Activated CD4-positive, alpha-beta T cell treated with anti-CD3 and anti-CD28 coated beads for 36 hours (primary cell): ENCODE measurements at regions not wholly inside any gene's neighbourhood (a gene's known extent, or its start where the extent isn't known, plus 50 kb on each side); places are given as distances from the start of the nearest gene placed in this dataset.

Source experiments
- ATAC-seq: fragments of 200-7000 bp; cut with Tn5 transposase; one replicate; pipeline ENCODE4 v1.10.0; 2021; ENCODE audit warnings: mild to moderate bottlenecking, moderate library complexity
- CTCF ChIA-PET: fragments of 350-600 bp; sonication (Branson Sonifier 250); formaldehyde crosslinking; loops from one replicate; lab custom pipeline; 2021; ENCODE audit warnings: antibody characterized with exemption; lab: Charles Lee
- POLR2A ChIA-PET: fragments of 350-600 bp; sonication (Branson Sonifier 250); formaldehyde crosslinking; loops from one replicate; lab custom pipeline; 2021; ENCODE audit warnings: antibody characterized with exemption, inconsistent platforms; lab: Charles Lee
- DNase-seq: peaks from one replicate; pipeline ENCODE4 v3.0.0-alpha.2; 2020
- H3K27ac Mint-ChIP-seq: one replicate; pipeline ENCODE4 v1.8.0; 2021; ENCODE audit warnings: mixed read lengths
- H3K27me3 Mint-ChIP-seq: one replicate; pipeline ENCODE4 v1.8.0; 2021; ENCODE audit warnings: mixed read lengths
- H3K36me3 Mint-ChIP-seq: one replicate; pipeline ENCODE4 v1.8.0; 2021; ENCODE audit warnings: low read depth, mixed read lengths
- H3K4me1 Mint-ChIP-seq: one replicate; pipeline ENCODE4 v1.8.0; 2021; ENCODE audit warnings: mixed read lengths
- H3K4me3 Mint-ChIP-seq: one replicate; pipeline ENCODE4 v1.8.0; 2021; ENCODE audit warnings: mild to moderate bottlenecking, moderate library complexity, mixed read lengths
- H3K9me3 Mint-ChIP-seq: one replicate; pipeline ENCODE4 v1.8.0; 2021; ENCODE audit warnings: low read depth, mixed read lengths
- intact Hi-C, 2 experiments: fragments of 100-400 bp; cut with DNase I in 1 of 2; cut with micrococcal nuclease in 1 of 2; formaldehyde crosslinking; loops; one replicate each; pipeline versions ENCODE4 v1.14.2 to v1.15.1; 2022 to 2024; cut with DNase I, micrococcal nuclease

DNA sequence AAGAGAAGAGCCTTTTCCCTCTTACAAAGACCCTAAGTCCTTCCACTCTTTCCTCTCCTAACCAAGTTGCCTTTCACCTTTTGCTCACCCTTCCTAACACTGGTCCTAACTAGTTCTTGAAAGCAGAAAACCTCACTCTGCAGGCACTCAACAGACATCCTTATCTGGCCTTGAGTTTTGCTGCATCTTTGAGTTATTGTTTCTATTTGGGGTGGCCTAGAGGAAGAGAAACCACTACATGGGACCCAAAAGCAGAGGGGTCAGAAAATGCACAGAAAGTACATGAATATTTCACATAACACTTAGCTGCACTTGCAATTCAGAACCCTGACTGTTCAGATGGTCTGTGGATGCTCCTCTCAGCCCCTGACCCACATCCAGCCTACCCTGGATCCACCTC lies 178.3 kb upstream of the SYT6 start:
- no peaks in the 10 kb centered on the region for H3K9me3 Mint-ChIP-seq
- peak overlapping the region; percentile 29 for H3K27ac Mint-ChIP-seq
- ATAC-seq (no peak), DNase-seq (no peak)
- intact Hi-C loops = no loop called here
- POLR2A ChIA-PET = no interaction called here
- peaks cover 47% of the 10 kb centered on the region for H3K4me1 Mint-ChIP-seq
- no peaks in the 10 kb centered on the region for H3K36me3 Mint-ChIP-seq
- H3K27me3 Mint-ChIP-seq = no peaks in the 10 kb centered on the region
- CTCF ChIA-PET = interaction anchor here (0.5 to 1.4 kb wide), 8 partner anchors 13 to 549 kb away, joined by 3 to 5 read pairs (median 4); no protein-coding TSS in a partner anchor
- no peak overlapping the region for H3K4me3 Mint-ChIP-seq

- intact Hi-C loops = no loop called here
- Mint-ChIP-seq H3K27me3 (no peaks in the 10 kb centered on the region), H3K9me3 (no peaks in the 10 kb centered on the region), H3K4me1 (peaks cover 47% of the 10 kb centered on the region), H3K27ac (no peak overlapping the region), H3K36me3 (no peaks in the 10 kb centered on the region), H3K4me3 (no peak overlapping the region)
- ChIA-PET CTCF (interaction anchor here (1.0 to 2.3 kb wide), 3 partner anchors 11 to 89 kb away, joined by 3 to 11 read pairs (median 5); no protein-coding TSS in a partner anchor), POLR2A (no interaction called here)
- ATAC-seq (peak; percentile 74), DNase-seq (peak; percentile 40)
Observed at GRCh38 chr1:114330451-114330983, 176.8 kb upstream of the SYT6 start.

DNA sequence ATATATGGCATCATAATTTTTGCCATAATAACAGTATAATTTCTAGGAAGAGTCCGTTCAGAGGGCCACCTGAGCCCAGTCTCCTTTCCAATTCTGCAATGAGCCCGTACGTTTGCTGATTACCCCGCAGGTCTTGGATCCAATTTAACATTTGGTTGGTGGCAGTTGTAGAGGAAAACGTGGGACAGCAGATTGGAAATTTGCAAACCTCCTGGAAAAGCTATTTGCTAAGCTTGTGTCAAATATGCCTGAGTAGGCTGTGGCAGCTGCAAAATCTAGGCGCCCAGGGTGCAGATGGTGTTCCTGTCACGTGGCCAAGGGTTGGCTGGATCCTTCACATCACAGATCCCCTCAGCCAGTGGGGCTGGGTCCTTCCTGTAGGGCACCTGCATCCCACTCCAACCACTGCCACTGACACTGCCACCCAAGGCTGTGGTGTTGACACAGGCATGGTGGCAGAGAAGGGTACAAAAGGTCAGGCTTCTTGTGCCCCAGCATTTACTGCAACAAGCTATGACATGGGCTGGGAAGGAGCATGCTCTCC lies 174.8 kb upstream of the SYT6 start:
- intact Hi-C loops = no loop called here
- DNase-seq (no peak), ATAC-seq (no peak)
- Mint-ChIP-seq H3K4me3 (no peak overlapping the region), H3K36me3 (no peaks in the 10 kb centered on the region), H3K9me3 (no peaks in the 10 kb centered on the region), H3K27me3 (no peaks in the 10 kb centered on the region), H3K4me1 (peaks cover 33% of the 10 kb centered on the region), H3K27ac (no peak overlapping the region)
- POLR2A ChIA-PET = interaction anchor here (0.6 kb wide), 1 partner anchor 11 kb away, joined by 3 read pairs; no protein-coding TSS in a partner anchor
- CTCF ChIA-PET = interaction anchor here (0.7 to 2.3 kb wide), 3 partner anchors 10 to 46 kb away, joined by 3 to 11 read pairs (median 3); no protein-coding TSS in a partner anchor

DNA sequence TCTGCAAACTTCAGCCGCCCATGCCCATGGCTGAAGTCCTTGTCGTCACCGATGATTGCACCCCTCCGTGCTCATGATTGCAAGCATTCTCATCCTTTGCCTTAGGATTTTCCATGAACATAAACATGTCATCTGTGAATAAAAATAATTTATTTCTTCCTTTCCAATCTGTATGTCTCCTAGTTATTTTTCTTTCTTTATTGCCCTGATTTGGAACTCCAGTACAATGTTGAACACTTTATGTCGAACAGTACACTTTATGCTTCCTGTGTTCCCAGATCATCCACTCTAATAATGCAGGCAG lies 170.9 kb upstream of the SYT6 start:
- H3K9me3 Mint-ChIP-seq = no peaks in the 10 kb centered on the region
- no peak for ATAC-seq
- DNase-seq = no peak
- intact Hi-C loops = no loop called here
- H3K4me3 Mint-ChIP-seq = no peak overlapping the region
- peaks cover 5% of the 10 kb centered on the region for H3K4me1 Mint-ChIP-seq
- CTCF ChIA-PET = interaction anchor here (0.6 kb wide), 1 partner anchor 592 kb away, joined by 3 read pairs; no protein-coding TSS in a partner anchor
- no peaks in the 10 kb centered on the region for H3K36me3 Mint-ChIP-seq
- H3K27me3 Mint-ChIP-seq = no peaks in the 10 kb centered on the region
- no peak overlapping the region for H3K27ac Mint-ChIP-seq
- POLR2A ChIA-PET = no interaction called here

DNA sequence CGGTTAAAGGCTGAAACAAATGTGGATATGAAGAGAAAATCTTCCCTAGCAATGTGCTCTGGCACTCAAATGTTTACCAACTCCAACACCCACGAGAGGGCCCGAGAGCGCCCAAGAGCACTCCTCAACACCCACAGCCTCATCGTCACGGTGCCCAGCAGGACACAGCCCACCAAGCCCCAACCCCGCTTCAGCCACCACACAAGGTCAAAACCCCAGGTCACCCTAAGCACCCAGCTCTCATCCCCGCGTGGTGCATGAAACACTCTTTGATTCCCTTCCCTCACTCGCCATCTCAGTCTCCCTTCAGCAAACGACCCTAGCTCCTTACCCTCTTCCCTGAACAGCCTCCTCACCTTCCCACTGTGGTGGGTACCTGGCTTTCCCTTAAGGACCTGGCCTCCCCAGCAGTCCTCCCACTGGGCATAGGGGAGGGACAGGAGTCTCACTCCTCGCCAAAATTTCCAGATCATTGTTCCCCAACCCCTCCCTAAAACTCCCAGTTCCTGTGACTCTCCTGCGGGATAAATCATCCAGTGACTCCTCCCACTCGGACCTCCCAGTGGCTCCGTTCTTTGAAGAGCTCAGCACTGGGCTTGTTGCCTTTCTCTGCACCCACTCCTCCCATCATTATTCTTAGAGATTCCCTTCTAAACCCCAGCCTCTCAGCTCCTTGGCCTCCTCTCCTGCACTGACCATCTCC lies 170.4 kb upstream of the SYT6 start:
- ATAC-seq (no peak), DNase-seq (no peak)
- Mint-ChIP-seq H3K4me1 (peaks cover 5% of the 10 kb centered on the region), H3K36me3 (no peaks in the 10 kb centered on the region), H3K27ac (no peak overlapping the region), H3K9me3 (no peaks in the 10 kb centered on the region), H3K27me3 (no peaks in the 10 kb centered on the region), H3K4me3 (no peak overlapping the region)
- ChIA-PET CTCF (interaction anchor here (0.6 to 1.2 kb wide), 2 partner anchors 41 to 592 kb away, joined by 3 to 6 read pairs; no protein-coding TSS in a partner anchor), POLR2A (no interaction called here)
- intact Hi-C loops = no loop called here

- ChIA-PET CTCF (no interaction called here), POLR2A (no interaction called here)
- Mint-ChIP-seq H3K4me3 (no peak overlapping the region), H3K36me3 (no peaks in the 10 kb centered on the region), H3K27me3 (no peaks in the 10 kb centered on the region), H3K27ac (no peak overlapping the region), H3K9me3 (no peaks in the 10 kb centered on the region), H3K4me1 (no peaks in the 10 kb centered on the region)
- ATAC-seq (no peak), DNase-seq (no peak)
- intact Hi-C loops = no loop called here
Observed at GRCh38 chr1:114322734-114323133, 169.1 kb upstream of the SYT6 start.

- H3K4me1 Mint-ChIP-seq = no peaks in the 10 kb centered on the region
- H3K9me3 Mint-ChIP-seq = no peaks in the 10 kb centered on the region
- H3K4me3 Mint-ChIP-seq = no peak overlapping the region
- DNase-seq = no peak
- no peak for ATAC-seq
- ChIA-PET CTCF (no interaction called here), POLR2A (interaction anchor here (0.5 kb wide), 1 partner anchor 531 kb away, joined by 7 read pairs; no protein-coding TSS in a partner anchor)
- H3K27me3 Mint-ChIP-seq = no peaks in the 10 kb centered on the region
- H3K27ac Mint-ChIP-seq = no peak overlapping the region
- no peaks in the 10 kb centered on the region for H3K36me3 Mint-ChIP-seq
- intact Hi-C loops = no loop called here
Observed at GRCh38 chr1:114322207-114322606, 168.5 kb upstream of the SYT6 start.

DNA sequence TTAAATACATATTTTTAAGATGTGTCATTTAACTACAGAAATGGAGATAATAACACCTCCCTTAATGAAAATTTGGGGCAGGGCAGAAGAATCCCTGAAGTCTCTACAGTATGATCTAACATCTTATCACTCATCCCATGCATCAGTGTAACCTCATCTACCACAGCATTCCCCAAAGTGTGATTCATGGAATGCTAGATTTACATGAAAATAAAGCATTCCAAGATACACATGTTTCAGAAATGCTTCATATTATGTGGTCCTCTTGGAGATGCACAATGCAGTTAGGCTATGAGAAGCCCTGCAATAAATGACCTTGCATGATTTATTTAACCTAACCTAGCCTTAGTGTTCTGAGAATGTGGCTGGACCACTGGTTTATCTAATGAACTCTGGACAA lies 166.9 kb upstream of the SYT6 start:
- POLR2A ChIA-PET = no interaction called here
- Mint-ChIP-seq H3K27me3 (no peaks in the 10 kb centered on the region), H3K36me3 (no peaks in the 10 kb centered on the region), H3K4me1 (no peaks in the 10 kb centered on the region), H3K9me3 (no peaks in the 10 kb centered on the region), H3K4me3 (no peak overlapping the region), H3K27ac (no peak overlapping the region)
- ATAC-seq (no peak), DNase-seq (no peak)
- intact Hi-C loops = no loop called here
- CTCF ChIA-PET = interaction anchor here (0.7 kb wide), 1 partner anchor 795 kb away, joined by 3 read pairs; no protein-coding TSS in a partner anchor

GRCh38 chr1:114319418-114319817 lies 165.7 kb upstream of the SYT6 start:
- ChIA-PET CTCF (interaction anchor here (0.6 to 1.3 kb wide), 3 partner anchors 11 to 37 kb away, joined by 3 to 5 read pairs (median 4); no protein-coding TSS in a partner anchor), POLR2A (no interaction called here)
- no peaks in the 10 kb centered on the region for H3K36me3 Mint-ChIP-seq
- intact Hi-C loops = no loop called here
- no peaks in the 10 kb centered on the region for H3K27me3 Mint-ChIP-seq
- ATAC-seq = no peak
- no peak for DNase-seq
- H3K27ac Mint-ChIP-seq = no peak overlapping the region
- H3K9me3 Mint-ChIP-seq = no peaks in the 10 kb centered on the region
- no peak overlapping the region for H3K4me3 Mint-ChIP-seq
- H3K4me1 Mint-ChIP-seq = no peaks in the 10 kb centered on the region

DNA sequence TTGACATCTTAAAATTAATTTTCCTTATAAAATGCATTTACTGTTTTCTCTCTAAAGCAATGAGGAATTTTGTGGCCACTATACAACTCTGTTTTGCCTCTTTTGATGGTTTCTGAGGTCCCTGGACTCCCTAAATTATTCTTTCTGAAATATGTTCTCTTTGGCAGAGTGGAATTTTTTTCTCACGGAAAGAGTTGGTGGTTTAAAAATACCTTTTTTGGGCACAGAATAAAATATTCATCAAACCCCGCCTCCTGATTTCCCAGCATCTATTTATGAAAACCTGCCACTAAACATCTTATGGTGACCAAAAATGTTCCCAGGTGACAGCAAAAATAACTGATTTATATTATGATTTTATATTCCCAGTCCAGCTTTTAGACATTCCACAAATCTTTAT lies 165.3 kb upstream of the SYT6 start:
- no peak for ATAC-seq
- no peak for DNase-seq
- Mint-ChIP-seq H3K27ac (no peak overlapping the region), H3K4me3 (no peak overlapping the region), H3K36me3 (no peaks in the 10 kb centered on the region), H3K4me1 (no peaks in the 10 kb centered on the region), H3K27me3 (no peaks in the 10 kb centered on the region), H3K9me3 (no peaks in the 10 kb centered on the region)
- CTCF ChIA-PET = interaction anchor here (0.6 to 1.3 kb wide), 4 partner anchors 10 to 162 kb away, joined by 3 to 5 read pairs (median 4); no protein-coding TSS in a partner anchor
- intact Hi-C loops = no loop called here
- POLR2A ChIA-PET = no interaction called here

- Mint-ChIP-seq H3K9me3 (peaks cover 10% of the 10 kb centered on the region), H3K4me1 (no peaks in the 10 kb centered on the region), H3K4me3 (no peak overlapping the region), H3K27ac (no peak overlapping the region), H3K27me3 (no peaks in the 10 kb centered on the region), H3K36me3 (no peaks in the 10 kb centered on the region)
- ATAC-seq = no peak
- ChIA-PET CTCF (interaction anchor here (0.7 to 1.4 kb wide), 3 partner anchors 11 to 362 kb away, joined by 3 to 4 read pairs (median 4); no protein-coding TSS in a partner anchor), POLR2A (no interaction called here)
- intact Hi-C loops = no loop called here
- no peak for DNase-seq
Observed at GRCh38 chr1:114316204-114316603, 162.5 kb upstream of the SYT6 start.
